ENCODE measurements at regions not wholly inside any gene's neighbourhood (a gene's known extent, or its start where the extent isn't known, plus 50 kb on each side); places are given as distances from the start of the nearest gene placed in this dataset.
"Not testable (repeated sequence)": the region's sequence is repeated elsewhere in the genome, so short reads cannot be mapped to it uniquely, and the experiment has no call there.

DNA sequence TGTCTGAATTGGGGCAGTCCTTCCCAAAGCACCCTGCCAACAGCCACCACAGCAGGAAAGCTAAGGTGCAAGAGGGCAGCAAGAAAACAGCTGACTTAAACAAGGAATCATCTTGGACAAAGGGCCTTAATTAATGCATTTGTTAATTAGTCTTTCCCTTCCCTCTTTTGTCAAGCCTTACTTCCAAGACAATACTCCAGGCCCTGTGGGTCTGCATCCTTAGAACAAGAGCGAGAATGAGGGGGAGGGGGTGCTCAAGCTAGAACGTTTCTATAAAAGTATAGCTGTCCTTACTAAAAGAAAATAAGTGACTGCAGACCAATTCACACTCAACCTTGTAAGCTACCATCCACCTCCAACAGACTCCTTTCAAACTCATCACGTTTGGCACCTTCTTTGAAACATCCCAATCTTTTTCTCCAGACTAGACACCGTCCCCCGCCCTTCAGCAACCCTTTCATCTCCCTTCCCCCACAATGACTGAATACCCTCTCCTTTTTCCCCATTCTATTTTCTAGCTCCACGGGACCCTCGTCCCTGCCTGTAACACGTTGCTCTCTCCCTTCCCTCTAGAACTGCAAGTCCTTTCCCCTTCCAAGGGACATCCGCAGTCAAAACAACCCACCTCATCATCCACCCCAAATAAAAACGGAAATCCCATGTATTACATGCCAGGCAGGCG lies 85.7 kb upstream of the RNF38 start:
- Mint-ChIP-seq H3K36me3 (no peaks in the 10 kb centered on the region), H3K27ac (peak overlapping the region; percentile 89), H3K4me1 (peaks cover 70% of the 10 kb centered on the region), H3K27me3 (no peaks in the 10 kb centered on the region), H3K4me3 (peak overlapping the region; percentile 89), H3K9me3 (no peaks in the 10 kb centered on the region)

DNA sequence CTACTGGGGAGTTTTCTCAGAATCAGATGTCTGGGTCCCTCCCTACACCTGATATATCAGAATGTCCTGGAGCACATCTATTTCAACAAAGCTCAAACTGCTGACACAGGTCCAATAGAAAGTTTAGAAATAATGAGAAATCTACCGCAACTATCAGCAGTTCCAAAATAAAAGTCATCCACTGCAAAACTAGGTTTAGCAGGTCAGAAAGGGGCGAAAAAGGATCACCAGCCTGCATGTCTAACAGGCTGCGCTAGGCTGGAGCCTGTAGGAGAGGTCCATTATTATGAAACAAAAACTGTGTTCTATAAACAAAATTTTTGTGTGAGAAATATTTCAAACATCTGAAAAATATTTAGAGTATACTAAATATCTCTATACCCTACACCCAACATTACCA lies 84.1 kb upstream of the RNF38 start:
- Mint-ChIP-seq H3K27me3 (no peaks in the 10 kb centered on the region), H3K4me1 (peaks cover 65% of the 10 kb centered on the region), H3K9me3 (no peaks in the 10 kb centered on the region), H3K27ac (no peak overlapping the region), H3K36me3 (no peaks in the 10 kb centered on the region), H3K4me3 (no peak overlapping the region)

DNA sequence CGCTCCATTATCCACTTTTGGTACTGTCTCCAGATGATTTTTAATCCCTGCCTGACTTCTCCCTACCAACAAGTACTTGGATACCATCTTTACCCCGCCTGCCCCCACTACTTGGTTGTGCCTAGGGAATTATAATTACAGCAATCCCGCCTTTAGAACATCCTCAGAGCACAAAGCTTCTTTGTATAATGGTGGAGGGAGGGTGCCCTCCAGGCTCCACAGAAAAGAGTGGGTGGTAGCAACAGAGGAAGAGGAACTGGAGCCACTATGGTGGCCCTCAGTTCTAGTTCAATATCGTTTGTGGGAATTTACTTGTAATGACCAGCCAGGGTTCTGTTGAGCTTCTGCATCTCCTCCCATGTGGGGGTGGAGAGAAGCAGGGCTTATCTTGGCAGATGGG lies 79.0 kb upstream of the RNF38 start:
- Mint-ChIP-seq H3K9me3 (no peaks in the 10 kb centered on the region), H3K27me3 (no peaks in the 10 kb centered on the region), H3K36me3 (peaks cover 1% of the 10 kb centered on the region), H3K27ac (peak overlapping the region; percentile 15), H3K4me3 (no peak overlapping the region), H3K4me1 (peaks cover 37% of the 10 kb centered on the region)

DNA sequence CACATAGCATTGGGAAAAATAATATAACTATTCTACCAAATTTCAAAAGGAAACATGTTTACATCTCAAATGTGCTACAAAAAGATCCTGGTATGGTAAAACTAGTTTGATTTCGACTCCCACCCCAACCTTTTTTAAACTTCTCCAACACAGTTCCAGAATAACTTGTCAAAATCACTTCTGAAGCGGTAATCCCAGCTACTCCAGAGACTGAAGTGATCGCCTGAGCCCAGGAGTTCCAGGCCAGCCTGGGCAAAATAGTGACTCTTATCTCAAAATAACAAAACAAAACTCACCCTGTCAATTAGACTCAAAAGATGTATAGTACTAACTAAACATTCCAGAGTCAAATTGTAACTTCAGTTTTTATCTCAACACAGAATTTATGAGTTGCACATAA lies 71.3 kb upstream of the RNF38 start:
- Mint-ChIP-seq H3K4me1 (peaks cover 39% of the 10 kb centered on the region), H3K9me3 (no peaks in the 10 kb centered on the region), H3K36me3 (peaks cover 1% of the 10 kb centered on the region), H3K4me3 (peak overlapping the region; percentile 84), H3K27ac (peak overlapping the region; percentile 98), H3K27me3 (no peaks in the 10 kb centered on the region)

DNA sequence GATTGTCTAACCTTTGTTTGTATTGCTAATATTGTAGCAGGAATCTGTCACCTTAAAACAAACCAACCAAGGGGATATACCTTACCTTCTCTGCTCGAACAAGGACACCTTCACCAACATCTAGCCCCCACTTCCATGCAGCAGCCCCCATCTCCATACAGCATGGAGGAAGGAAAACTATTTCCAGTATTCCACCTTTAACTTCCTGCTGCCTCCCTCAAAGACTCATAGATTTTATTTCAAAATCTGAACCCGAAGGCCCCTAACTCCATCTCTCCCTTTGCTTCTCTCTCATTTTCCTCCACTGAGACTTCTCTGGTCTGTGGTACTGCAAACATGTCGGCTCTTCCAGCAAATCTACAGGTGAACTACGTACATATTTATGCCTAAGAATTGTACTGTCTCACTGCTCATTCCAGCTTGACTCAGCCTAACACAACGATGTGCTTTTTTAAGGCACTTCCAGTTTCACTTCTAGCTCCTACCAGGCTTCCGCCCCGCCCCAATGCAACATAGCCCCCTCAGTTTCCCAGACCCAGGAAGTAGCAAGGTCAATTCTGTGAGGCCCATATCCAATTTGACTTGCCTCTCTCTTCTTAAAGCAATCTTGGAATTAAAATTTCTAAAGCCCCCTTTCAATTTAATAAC lies 70.7 kb upstream of the RNF38 start:
- H3K36me3 Mint-ChIP-seq: peaks cover 1% of the 10 kb centered on the region
- peaks cover 39% of the 10 kb centered on the region for H3K4me1 Mint-ChIP-seq
- peak overlapping the region; percentile 84 for H3K4me3 Mint-ChIP-seq
- no peaks in the 10 kb centered on the region for H3K27me3 Mint-ChIP-seq
- H3K27ac Mint-ChIP-seq: peak overlapping the region; percentile 98
- H3K9me3 Mint-ChIP-seq: no peaks in the 10 kb centered on the region

GRCh38 chr9:36463467-36463866 lies 63.4 kb upstream of the RNF38 start:
- Mint-ChIP-seq H3K36me3 (no peaks in the 10 kb centered on the region), H3K27ac (peak overlapping the region; percentile 55), H3K9me3 (no peaks in the 10 kb centered on the region), H3K27me3 (no peaks in the 10 kb centered on the region), H3K4me3 (no peak overlapping the region), H3K4me1 (peaks cover 59% of the 10 kb centered on the region)

- Mint-ChIP-seq H3K27ac (no peak overlapping the region), H3K36me3 (no peaks in the 10 kb centered on the region), H3K9me3 (no peaks in the 10 kb centered on the region), H3K27me3 (no peaks in the 10 kb centered on the region), H3K4me1 (peaks cover 61% of the 10 kb centered on the region), H3K4me3 (no peak overlapping the region)
These were observed 62.2 kb upstream of the RNF38 start for GRCh38 chr9:36462245-36462644.

- H3K27me3 Mint-ChIP-seq: no peaks in the 10 kb centered on the region
- H3K27ac Mint-ChIP-seq: peak overlapping the region; percentile 48
- no peak overlapping the region for H3K4me3 Mint-ChIP-seq
- H3K4me1 Mint-ChIP-seq: peaks cover 70% of the 10 kb centered on the region
- no peaks in the 10 kb centered on the region for H3K36me3 Mint-ChIP-seq
- H3K9me3 Mint-ChIP-seq: no peaks in the 10 kb centered on the region
These were observed 61.3 kb upstream of the RNF38 start for GRCh38 chr9:36461323-36461722.

DNA sequence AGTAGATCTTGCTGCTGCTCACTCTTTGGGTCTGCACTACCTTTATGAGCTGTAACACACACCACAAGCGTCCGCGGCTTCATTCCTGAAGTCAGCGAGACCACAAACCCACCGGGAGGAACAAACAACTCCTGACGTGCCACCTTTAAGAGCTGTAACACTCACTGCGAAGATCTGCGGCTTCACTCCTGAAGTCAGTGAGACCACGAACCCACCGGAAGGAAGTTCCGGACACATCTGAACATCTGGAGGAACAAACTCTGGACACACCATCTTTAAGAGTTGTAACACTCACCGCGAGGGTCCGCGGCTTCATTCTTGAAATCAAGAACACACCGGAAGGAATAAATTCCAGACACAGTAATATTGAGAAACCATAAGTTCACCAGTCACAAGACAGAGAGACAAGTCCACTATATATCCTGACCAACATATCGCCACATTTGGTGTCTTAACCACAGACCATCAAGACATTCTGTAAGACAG lies 58.4 kb upstream of the RNF38 start:
- not testable (repeated sequence) for H3K36me3 Mint-ChIP-seq, H3K27me3 Mint-ChIP-seq, H3K9me3 Mint-ChIP-seq
- Mint-ChIP-seq H3K4me3 (peak overlapping the region; percentile 81), H3K4me1 (peaks cover 67% of the 10 kb centered on the region), H3K27ac (peak overlapping the region; percentile 93)

GRCh38 chr9:36457836-36458429 lies 57.9 kb upstream of the RNF38 start:
- H3K4me1 Mint-ChIP-seq: peaks cover 62% of the 10 kb centered on the region
- H3K36me3 Mint-ChIP-seq: no peaks in the 10 kb centered on the region

DNA sequence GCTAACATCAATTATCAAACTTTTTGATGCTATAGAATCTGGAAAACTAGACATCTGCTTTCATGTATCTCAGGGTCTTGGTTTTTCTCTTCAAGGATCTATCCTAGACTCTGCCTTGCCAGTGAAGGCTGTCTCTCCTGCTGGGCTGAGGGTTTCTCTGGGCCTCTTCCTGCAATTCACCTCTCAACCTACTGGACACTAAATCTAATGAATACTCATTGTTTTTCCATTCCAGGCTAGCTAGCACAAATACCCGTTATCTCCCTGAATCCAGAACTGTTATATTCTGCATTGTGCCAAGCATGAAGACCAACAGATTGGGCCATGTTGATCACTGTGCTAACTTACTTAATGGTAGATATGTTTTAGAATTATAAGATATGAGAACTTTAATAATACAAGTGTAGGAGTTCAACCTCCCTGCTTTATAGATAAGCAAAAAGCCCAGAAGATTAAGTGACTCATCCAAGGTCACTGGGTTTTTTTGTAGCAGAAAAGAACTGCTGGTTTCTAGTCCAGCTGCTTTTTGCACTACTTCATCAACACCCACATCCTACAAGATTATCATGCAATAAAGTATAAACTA lies 56.5 kb upstream of the RNF38 start:
- no peaks in the 10 kb centered on the region for H3K36me3 Mint-ChIP-seq
- no peaks in the 10 kb centered on the region for H3K27me3 Mint-ChIP-seq
- no peaks in the 10 kb centered on the region for H3K9me3 Mint-ChIP-seq
- peaks cover 61% of the 10 kb centered on the region for H3K4me1 Mint-ChIP-seq
- H3K4me3 Mint-ChIP-seq: no peak overlapping the region
- H3K27ac Mint-ChIP-seq: peak overlapping the region; percentile 23

More at GRCh38 chr9:36457836-36458429, 57.9 kb upstream of the RNF38 start:
- no peaks in the 10 kb centered on the region for H3K27me3 Mint-ChIP-seq
- no peaks in the 10 kb centered on the region for H3K9me3 Mint-ChIP-seq
- peak overlapping the region; percentile 81 for H3K4me3 Mint-ChIP-seq
- H3K27ac Mint-ChIP-seq: peak overlapping the region; percentile 93

- Mint-ChIP-seq H3K4me3 (no peak overlapping the region), H3K36me3 (no peaks in the 10 kb centered on the region)
These were observed 51.9 kb upstream of the RNF38 start for GRCh38 chr9:36451949-36452348.

DNA sequence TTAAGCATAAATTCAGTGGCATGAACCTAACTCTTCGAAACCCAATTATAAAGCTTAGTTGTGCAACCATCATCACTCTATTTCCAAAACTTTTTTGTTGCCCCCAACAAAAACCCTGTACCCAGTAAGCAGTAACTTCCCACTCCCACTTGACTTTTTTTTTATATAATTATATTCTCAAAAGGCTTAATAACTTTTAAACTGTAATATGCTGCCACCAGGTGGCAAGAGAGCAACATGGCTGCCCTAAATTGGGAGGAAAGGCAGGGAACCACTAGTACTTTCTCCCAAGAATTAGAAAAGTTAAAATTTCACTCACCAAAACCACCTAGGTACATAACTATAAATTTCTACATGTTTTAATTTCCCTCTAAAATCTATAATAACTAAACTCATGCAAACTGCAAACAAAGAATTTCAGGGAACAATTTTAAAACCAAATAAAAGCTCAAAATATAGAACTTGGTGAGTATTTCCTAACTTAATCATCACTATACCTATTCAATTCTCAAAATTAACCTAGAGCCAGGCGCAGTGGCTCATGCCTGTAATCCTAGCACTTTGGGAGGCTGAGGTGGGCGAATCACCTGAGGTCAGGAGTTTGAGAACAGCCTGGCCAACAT lies 50.2 kb upstream of the RNF38 start:
- H3K4me1 Mint-ChIP-seq: peaks cover 42% of the 10 kb centered on the region
- no peak overlapping the region for H3K27ac Mint-ChIP-seq
- H3K36me3 Mint-ChIP-seq: no peaks in the 10 kb centered on the region
- H3K27me3 Mint-ChIP-seq: no peaks in the 10 kb centered on the region
- H3K9me3 Mint-ChIP-seq: no peaks in the 10 kb centered on the region
- H3K4me3 Mint-ChIP-seq: no peak overlapping the region

More at GRCh38 chr9:36451949-36452348, 51.9 kb upstream of the RNF38 start:
- H3K27ac Mint-ChIP-seq: no peak overlapping the region
- peaks cover 45% of the 10 kb centered on the region for H3K4me1 Mint-ChIP-seq
- no peaks in the 10 kb centered on the region for H3K27me3 Mint-ChIP-seq
- no peaks in the 10 kb centered on the region for H3K9me3 Mint-ChIP-seq
